Osteoblast (primary cell): ENCODE measurements at regions not wholly inside any gene's neighbourhood (a gene's known extent, or its start where the extent isn't known, plus 50 kb on each side); places are given as distances from the start of the nearest gene placed in this dataset.

ENCODE experiments used
- DNase-seq: peaks from one replicate; pipeline ENCODE4 v3.0.0; 2011; ENCODE audit warnings: low spot score, mixed read lengths; ENCODE audit not compliant: insufficient read length; ENCODE audit errors: missing footprints
- H2AFZ ChIP-seq: 2 replicates; pipeline ENCODE4 v1.6.0; 2011; ENCODE audit warnings: mild to moderate bottlenecking, low read length
- H3K27ac ChIP-seq: 2 replicates; pipeline ENCODE4 v1.5.1; 2011; ENCODE audit warnings: mild to moderate bottlenecking, low read depth, low read length, moderate library complexity
- H3K27me3 ChIP-seq: 2 replicates; pipeline ENCODE4 v1.6.0; 2012; ENCODE audit warnings: mild to moderate bottlenecking, control low read depth, inconsistent platforms, low read length, moderate library complexity; ENCODE audit not compliant: insufficient read depth
- H3K36me3 ChIP-seq: 2 replicates; pipeline ENCODE4 v1.5.1; 2011; ENCODE audit warnings: mild to moderate bottlenecking, low read length, control low read depth, moderate library complexity; ENCODE audit not compliant: insufficient read depth
- H3K4me1 ChIP-seq: 2 replicates; pipeline ENCODE4 v1.5.1; 2011; ENCODE audit warnings: mild to moderate bottlenecking, low read length, control low read depth, moderate library complexity; ENCODE audit not compliant: insufficient read depth
- H3K4me2 ChIP-seq: 2 replicates; pipeline ENCODE4 v1.6.0; 2011; ENCODE audit warnings: mild to moderate bottlenecking, low read length; ENCODE audit not compliant: insufficient read depth
- H3K4me3 ChIP-seq: fragments of 200-600 bp; sonication (generic); 3 replicates; pipeline ENCODE4 v1.5.1; 2012; ENCODE audit warnings: mild to moderate bottlenecking, low read length, inconsistent platforms; ENCODE audit not compliant: insufficient read depth
- H3K79me2 ChIP-seq: 2 replicates; pipeline ENCODE4 v1.6.0; 2012; ENCODE audit warnings: mild to moderate bottlenecking, low read length, control low read depth, inconsistent platforms; ENCODE audit not compliant: insufficient read depth
- H3K9me3 ChIP-seq: 2 replicates; pipeline ENCODE4 v1.5.1; 2011; ENCODE audit warnings: low read depth, low read length, control low read depth
- H4K20me1 ChIP-seq: 2 replicates; pipeline ENCODE4 v1.6.0; 2012; ENCODE audit warnings: mild to moderate bottlenecking, low read length, control low read depth; ENCODE audit not compliant: insufficient read depth
- TF ChIP-seq, protein P1 (sequence below): IDR thresholded peaks from 2 replicates; pipeline ENCODE4 v1.5.1; 2011; ENCODE audit warnings: mild to moderate bottlenecking, low read depth, low read length, moderate library complexity; ENCODE audit errors: extremely low read depth

DNA sequence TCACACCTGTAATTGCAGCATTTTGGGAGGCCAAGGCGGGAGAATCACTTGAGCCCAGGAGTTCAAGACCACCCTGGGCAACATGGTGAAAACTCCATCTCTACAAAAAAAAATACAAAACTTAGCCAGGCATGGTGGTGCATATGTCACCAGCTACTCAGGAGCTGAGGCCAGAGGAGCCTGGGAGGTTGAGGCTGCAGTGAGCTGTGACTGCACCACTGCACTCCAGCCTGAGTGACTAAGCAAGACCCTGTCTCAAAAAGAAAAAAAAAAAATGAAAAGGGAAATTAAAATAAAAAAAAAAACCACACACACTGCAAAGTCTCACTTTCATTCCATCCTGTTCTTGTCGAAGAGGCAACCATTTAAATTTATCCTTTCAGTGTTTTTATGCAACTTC, 100.8 kb upstream of the PIAS1 start:
- no peaks in the 10 kb centered on the region for H4K20me1 ChIP-seq
- no peaks in the 10 kb centered on the region for H3K79me2 ChIP-seq
- H3K27ac ChIP-seq: no peak overlapping the region
- H3K4me1 ChIP-seq: no peaks in the 10 kb centered on the region
- no peaks in the 10 kb centered on the region for H3K36me3 ChIP-seq
- no peak overlapping the region for H2AFZ ChIP-seq
- peaks cover 12% of the 10 kb centered on the region for H3K27me3 ChIP-seq
- H3K4me2 ChIP-seq: no peak overlapping the region
- no peak overlapping the region for H3K4me3 ChIP-seq
- H3K9me3 ChIP-seq: no peaks in the 10 kb centered on the region
- TF ChIP-seq, protein P1, sequence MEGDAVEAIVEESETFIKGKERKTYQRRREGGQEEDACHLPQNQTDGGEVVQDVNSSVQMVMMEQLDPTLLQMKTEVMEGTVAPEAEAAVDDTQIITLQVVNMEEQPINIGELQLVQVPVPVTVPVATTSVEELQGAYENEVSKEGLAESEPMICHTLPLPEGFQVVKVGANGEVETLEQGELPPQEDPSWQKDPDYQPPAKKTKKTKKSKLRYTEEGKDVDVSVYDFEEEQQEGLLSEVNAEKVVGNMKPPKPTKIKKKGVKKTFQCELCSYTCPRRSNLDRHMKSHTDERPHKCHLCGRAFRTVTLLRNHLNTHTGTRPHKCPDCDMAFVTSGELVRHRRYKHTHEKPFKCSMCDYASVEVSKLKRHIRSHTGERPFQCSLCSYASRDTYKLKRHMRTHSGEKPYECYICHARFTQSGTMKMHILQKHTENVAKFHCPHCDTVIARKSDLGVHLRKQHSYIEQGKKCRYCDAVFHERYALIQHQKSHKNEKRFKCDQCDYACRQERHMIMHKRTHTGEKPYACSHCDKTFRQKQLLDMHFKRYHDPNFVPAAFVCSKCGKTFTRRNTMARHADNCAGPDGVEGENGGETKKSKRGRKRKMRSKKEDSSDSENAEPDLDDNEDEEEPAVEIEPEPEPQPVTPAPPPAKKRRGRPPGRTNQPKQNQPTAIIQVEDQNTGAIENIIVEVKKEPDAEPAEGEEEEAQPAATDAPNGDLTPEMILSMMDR: no peak
- DNase-seq: no peak

DNA sequence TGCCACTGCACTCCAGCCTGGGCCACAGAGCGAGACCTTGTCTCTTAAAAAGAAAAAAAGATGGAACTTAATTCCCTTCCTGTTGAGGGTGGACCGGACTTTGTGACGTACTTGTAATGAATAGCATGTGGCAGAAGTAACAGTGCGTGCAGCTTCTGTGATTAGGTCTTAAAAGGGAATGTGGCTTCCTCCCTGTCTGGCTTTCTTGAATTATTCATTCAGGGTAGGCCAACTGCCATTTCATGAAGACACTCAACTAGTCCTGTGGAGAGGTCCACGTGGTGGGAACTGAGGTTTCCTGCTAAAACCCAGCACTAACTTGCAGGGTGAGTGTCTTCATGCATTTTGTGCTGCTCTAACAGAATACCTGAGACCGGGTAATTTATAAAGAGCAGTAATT, 98.9 kb upstream of the PIAS1 start:
- no peak overlapping the region for H3K27ac ChIP-seq
- H3K9me3 ChIP-seq: no peaks in the 10 kb centered on the region
- peaks cover 19% of the 10 kb centered on the region for H3K27me3 ChIP-seq
- TF ChIP-seq, protein P1: no peak
- no peak overlapping the region for H3K4me2 ChIP-seq
- no peak overlapping the region for H3K4me3 ChIP-seq
- H4K20me1 ChIP-seq: no peaks in the 10 kb centered on the region
- H2AFZ ChIP-seq: no peak overlapping the region
- no peaks in the 10 kb centered on the region for H3K4me1 ChIP-seq
- H3K79me2 ChIP-seq: no peaks in the 10 kb centered on the region
- H3K36me3 ChIP-seq: no peaks in the 10 kb centered on the region
- no peak for DNase-seq

DNA sequence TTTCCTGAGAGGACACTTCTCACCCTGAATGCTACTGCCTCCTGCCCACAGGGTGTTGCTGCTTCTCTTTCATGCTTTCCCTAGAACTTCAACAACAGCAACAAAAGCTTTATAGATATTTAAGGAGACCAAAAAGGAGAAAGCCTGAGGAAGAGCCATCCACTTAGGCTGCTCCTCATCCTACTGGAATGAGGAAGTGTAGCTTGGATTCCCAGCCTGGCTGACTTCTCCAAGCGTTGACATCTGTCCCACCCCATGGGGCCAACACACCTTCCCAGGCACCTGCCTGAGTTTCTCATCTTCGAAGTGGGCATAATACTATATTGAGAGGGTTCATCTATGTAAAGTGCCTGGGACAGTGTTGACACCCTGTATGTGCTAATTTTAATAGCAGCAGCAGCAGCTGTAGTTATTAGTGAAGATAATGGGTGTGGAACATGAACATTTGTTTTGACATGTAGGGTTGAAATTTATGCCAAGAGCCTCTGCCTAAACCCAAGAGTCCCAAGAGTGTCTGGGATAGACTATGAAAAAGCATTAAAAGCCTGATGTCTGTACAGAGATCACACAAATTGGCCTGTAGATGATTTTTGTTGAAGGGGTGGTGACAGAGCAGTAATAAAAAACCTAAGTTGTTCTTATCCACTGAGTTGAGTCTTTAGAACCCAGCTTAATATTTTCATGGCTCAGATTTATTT, 96.5 kb upstream of the PIAS1 start:
- no peak overlapping the region for H2AFZ ChIP-seq
- TF ChIP-seq, protein P1: no peak
- H3K4me2 ChIP-seq: no peak overlapping the region
- no peaks in the 10 kb centered on the region for H3K79me2 ChIP-seq
- H3K4me3 ChIP-seq: no peak overlapping the region
- H3K9me3 ChIP-seq: no peaks in the 10 kb centered on the region
- no peak for DNase-seq
- no peak overlapping the region for H3K27ac ChIP-seq
- no peaks in the 10 kb centered on the region for H3K36me3 ChIP-seq
- H3K27me3 ChIP-seq: peaks cover 30% of the 10 kb centered on the region
- H3K4me1 ChIP-seq: no peaks in the 10 kb centered on the region
- H4K20me1 ChIP-seq: no peaks in the 10 kb centered on the region

DNA sequence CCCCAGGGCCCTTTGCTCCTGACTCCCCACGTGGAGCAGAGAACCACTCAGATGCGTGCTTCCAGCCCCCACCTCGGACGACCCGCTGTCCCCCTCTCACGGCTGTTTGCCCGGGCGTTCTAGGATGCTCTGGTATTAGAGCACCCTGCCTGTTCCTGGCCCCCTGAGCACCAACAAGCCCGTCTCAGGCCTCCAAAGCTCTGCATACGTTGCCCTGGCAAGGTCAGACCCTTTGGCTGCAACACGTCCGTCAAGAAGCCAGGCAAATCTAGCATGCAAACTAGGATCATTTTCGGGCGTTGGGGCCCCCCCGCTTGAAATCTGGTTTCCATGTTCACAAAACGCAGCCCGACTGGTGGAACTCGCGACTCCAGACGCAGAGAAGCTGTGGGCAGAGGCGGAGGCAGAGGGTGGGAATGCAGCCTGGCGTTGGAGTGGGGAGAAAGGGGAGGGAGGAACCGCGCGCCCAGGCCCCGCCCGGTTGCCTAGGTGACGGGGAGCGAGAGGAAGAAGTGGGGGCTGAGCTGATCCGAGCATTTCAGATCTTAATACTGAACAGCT, 86.2 kb upstream of the PIAS1 start:
- no peak overlapping the region for H3K27ac ChIP-seq
- TF ChIP-seq, protein P1: no peak
- peak overlapping the region; percentile 90 for H3K4me2 ChIP-seq
- H3K27me3 ChIP-seq: peaks cover 15% of the 10 kb centered on the region
- H3K79me2 ChIP-seq: no peaks in the 10 kb centered on the region
- H3K4me3 ChIP-seq: peak overlapping the region; percentile 70
- H3K9me3 ChIP-seq: no peaks in the 10 kb centered on the region
- peak overlapping the region; percentile 92 for H2AFZ ChIP-seq
- DNase-seq: peak; percentile 64
- H4K20me1 ChIP-seq: no peaks in the 10 kb centered on the region
- no peaks in the 10 kb centered on the region for H3K36me3 ChIP-seq
- H3K4me1 ChIP-seq: peaks cover 9% of the 10 kb centered on the region
